Glomerular visceral epithelial cell (primary cell): ENCODE measurements at regions not wholly inside any gene's neighbourhood (a gene's known extent, or its start where the extent isn't known, plus 50 kb on each side); places are given as distances from the start of the nearest gene placed in this dataset.

ENCODE experiments used
- DNase-seq: peaks from one replicate; pipeline ENCODE4 v3.0.0-alpha.2; 2016; ENCODE audit errors: extremely low spot score

- DNase-seq = no peak
Measured at GRCh38 chr7:83861-84632, 108.3 kb upstream of the FAM20C start.

- no peak for DNase-seq
Measured at GRCh38 chr7:84633-85020, 107.7 kb upstream of the FAM20C start.

- DNase-seq = peak; percentile 68
Measured at GRCh38 chr7:85074-85882, 107.1 kb upstream of the FAM20C start.

- DNase-seq = no peak
Measured at GRCh38 chr7:85883-86515, 106.4 kb upstream of the FAM20C start.

- DNase-seq = no peak
Measured at GRCh38 chr7:86629-87028, 105.7 kb upstream of the FAM20C start.

GRCh38 chr7:87047-87446 is 105.3 kb upstream of the FAM20C start:
- DNase-seq = peak; percentile 58

- no peak for DNase-seq
Measured at GRCh38 chr7:87671-88070, 104.7 kb upstream of the FAM20C start.

GRCh38 chr7:88095-88926 is 104.1 kb upstream of the FAM20C start:
- DNase-seq = no peak

GRCh38 chr7:88927-89231 is 103.5 kb upstream of the FAM20C start:
- no peak for DNase-seq

- peak; percentile 96 for DNase-seq
Measured at GRCh38 chr7:89232-90019, 102.9 kb upstream of the FAM20C start.

- DNase-seq = peak; percentile 69
Measured at GRCh38 chr7:90111-91063, 102.0 kb upstream of the FAM20C start.

- DNase-seq = no peak
Measured at GRCh38 chr7:91396-92175, 100.8 kb upstream of the FAM20C start.

GRCh38 chr7:92231-92674 is 100.1 kb upstream of the FAM20C start:
- DNase-seq = no peak

- no peak for DNase-seq
Measured at GRCh38 chr7:92888-93672, 99.3 kb upstream of the FAM20C start.

GRCh38 chr7:94251-94801 is 98.0 kb upstream of the FAM20C start:
- DNase-seq = no peak

GRCh38 chr7:95180-95862 is 97.0 kb upstream of the FAM20C start:
- peak; percentile 64 for DNase-seq

GRCh38 chr7:95863-96260 is 96.5 kb upstream of the FAM20C start:
- no peak for DNase-seq
